HG02840 (cell line): ENCODE measurements at regions not wholly inside any gene's neighbourhood (a gene's known extent, or its start where the extent isn't known, plus 50 kb on each side); places are given as distances from the start of the nearest gene placed in this dataset.
"Not testable (repeated sequence)": the region's sequence is repeated elsewhere in the genome, so short reads cannot be mapped to it uniquely, and the experiment has no call there.

Experiments used
- ATAC-seq: cut with Tn5 transposase; IDR thresholded peaks from one replicate; pipeline ENCODE4 v1.9.1; 2021; ENCODE audit warnings: mild to moderate bottlenecking, moderate library complexity, moderate number of reproducible peaks; ENCODE audit not compliant: unreplicated experiment, low FRiP score

GRCh38 chr14:87043667-87044200 lies 949.2 kb downstream of the GALC start:
- ATAC-seq = no peak

GRCh38 chr14:87042354-87042753 lies 950.6 kb downstream of the GALC start:
- no peak for ATAC-seq

DNA sequence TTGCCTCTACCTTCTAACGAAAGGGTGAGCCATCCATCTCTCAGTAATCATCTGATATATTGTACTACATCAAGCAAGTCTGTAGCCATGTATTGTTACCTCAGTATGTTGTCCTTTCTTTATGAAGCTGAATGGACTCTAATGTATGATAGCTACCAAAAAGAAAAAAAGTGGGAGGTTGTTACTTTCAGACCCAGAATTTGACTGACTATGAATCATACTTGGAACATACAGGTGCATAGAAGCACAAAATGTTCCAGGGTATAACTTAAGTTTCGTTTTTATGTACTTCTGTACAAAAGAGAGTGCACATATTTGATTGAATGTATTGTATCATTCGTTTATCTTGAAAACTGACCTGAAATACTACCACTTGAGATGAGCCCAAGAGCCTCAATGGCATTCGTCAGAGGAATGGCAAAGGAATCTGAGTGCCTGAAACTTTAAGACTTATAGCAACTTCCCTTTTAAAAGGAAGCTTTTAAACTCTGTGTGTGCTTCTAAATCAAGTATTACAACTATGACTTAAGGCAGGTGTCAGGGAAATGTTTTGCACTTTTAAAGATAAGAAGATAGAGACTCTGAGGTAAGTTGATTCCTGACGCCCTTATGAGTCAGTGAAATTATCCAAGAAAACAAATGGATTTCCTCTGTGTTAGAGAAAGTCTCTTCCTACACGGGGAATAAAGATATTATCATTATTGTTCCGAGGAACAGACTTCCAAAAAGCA lies 951.5 kb downstream of the GALC start:
- ATAC-seq = no peak

DNA sequence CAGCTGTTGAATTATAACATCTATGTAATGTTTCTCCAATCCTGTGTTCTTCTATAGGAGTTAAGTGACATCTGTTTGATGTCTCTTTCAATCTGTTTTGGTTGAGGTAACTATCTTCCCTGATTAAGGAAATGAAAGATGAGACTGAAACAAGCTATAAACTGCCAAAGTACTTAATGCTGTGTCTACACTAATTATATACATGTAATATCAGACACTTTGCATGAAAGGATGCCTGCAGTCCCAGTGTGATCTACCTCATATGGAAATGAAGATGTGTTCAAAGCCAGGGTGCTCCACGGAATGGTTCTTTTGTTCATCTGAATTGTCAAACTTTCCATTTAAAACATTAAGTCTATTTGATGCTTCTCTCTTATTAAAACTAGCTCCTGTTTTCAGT lies 958.3 kb downstream of the GALC start:
- ATAC-seq = no peak

DNA sequence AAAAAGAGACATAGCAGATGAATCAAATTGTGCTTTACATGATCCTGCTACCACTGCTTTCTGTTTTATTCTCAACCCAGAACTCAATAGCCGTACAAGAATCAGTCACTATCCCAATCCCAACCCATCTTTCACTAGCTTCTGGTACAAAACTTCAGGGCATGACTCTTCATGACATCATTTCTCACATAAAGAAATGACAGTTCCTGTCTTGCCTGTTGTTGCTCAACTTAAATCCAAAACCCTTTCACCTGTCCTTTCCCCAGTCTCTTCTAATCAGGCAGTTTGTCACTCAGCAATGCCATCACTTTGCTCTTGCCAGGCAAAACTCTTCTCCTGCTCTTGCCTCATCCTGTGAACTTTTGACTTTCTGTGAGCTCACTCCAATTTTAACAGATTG lies 962.8 kb downstream of the GALC start:
- no peak for ATAC-seq

- ATAC-seq = not testable (repeated sequence)
Observed at GRCh38 chr14:87020106-87020505, 972.9 kb downstream of the GALC start.

- ATAC-seq = no peak
Observed at GRCh38 chr14:87018294-87018693, 974.7 kb downstream of the GALC start.

DNA sequence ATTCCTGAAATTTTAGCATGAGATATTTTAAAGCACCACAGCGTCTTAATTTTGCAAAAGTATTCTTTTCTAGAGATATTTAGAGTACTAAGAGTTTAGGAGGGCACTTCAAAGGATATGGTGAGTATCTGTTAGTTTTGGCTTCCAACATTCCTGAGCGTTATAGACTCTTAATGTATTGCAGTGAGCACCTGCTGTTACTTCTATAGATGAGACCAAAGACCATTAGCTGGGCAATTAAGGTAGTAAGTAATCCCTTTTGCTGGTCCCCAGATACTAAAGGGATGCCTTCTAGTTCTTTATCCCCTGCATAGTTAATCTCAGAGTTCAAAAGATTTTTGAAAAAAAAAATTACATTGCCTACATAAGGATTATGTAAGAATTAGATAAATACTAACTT lies 975.6 kb downstream of the GALC start:
- no peak for ATAC-seq

GRCh38 chr14:87014856-87015255 lies 978.1 kb downstream of the GALC start:
- ATAC-seq = no peak

DNA sequence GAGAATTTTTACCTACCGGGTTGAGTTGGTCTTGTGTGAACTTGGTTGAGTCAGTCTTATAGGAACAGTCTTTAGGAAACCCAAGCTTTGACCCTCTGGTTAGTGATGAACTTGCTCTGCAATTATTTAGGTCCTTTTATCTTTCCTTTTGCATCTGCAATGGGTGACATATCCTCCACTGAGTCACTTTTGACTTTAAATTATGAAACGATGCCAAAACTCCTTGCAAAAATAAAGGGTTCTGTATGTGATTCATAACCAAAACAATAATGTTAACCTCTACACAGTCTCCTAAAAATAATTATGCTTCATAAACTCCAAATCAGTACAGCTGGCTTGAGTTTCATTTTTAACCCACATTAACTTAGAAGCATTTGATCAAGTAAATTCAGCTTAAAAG lies 979.4 kb downstream of the GALC start:
- no peak for ATAC-seq

- ATAC-seq = no peak
Observed at GRCh38 chr14:87008965-87009364, 984.0 kb downstream of the GALC start.

- ATAC-seq = no peak
Observed at GRCh38 chr14:87005280-87005679, 987.7 kb downstream of the GALC start.

DNA sequence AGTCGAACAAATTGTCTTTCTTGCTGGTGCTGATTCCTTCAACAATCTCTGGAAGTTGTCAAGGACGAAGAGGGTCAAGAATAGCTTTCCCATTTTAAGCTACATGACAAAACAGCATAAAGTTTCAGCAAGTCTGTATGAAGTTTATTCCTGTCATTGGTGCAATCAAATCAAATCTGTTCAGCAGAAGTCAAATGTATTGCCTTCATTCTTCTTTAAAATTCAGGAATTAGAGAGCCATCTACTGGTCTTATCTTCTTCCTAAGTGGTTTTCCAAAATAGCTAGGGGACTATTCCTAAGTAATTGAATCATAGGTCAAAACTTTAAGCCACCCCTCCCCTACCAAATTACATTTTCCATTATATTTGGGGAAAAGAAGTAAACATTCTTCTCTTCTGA lies 990.2 kb downstream of the GALC start:
- no peak for ATAC-seq

DNA sequence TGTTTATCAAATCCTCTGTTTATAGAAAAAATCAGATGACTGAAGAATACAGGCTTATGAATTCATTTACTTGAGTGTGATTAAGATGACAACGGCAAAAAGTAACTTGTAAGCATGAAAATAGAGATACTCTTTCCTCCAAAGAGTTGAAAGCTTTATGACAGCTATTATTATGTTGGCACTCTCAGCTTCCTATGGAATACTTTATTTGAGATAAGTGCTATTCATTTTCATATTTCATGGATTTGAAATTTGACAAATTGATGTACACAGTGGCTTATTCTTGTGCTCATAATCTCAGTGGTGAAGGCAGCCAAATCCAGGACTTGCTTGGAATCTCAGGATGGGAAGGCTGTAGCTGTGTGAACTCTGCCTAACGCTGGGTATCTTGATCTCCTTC lies 991.6 kb downstream of the GALC start:
- ATAC-seq = no peak

GRCh38 chr14:87000081-87000480 lies 992.9 kb downstream of the GALC start:
- no peak for ATAC-seq

GRCh38 chr14:86999036-86999435 lies 993.9 kb downstream of the GALC start:
- ATAC-seq = no peak

DNA sequence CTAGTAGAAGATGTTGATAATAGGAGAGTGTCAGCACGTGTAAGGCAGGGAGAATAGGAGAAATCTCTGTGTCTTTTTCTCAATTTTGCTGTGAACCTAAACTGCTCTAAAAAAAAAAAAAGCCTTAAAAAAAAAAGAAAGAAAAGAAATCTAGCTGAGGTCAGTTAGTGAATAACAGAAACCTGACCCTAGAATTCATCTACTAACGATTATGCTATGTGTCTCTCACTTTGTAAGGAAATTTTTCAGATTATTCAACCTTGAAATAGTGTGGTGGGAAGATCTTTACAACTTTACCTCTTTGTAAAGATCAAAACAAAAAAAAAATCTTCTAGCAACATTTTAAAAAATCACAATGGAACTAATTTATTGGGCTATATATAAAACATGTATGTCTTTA lies 995.7 kb downstream of the GALC start:
- no peak for ATAC-seq

DNA sequence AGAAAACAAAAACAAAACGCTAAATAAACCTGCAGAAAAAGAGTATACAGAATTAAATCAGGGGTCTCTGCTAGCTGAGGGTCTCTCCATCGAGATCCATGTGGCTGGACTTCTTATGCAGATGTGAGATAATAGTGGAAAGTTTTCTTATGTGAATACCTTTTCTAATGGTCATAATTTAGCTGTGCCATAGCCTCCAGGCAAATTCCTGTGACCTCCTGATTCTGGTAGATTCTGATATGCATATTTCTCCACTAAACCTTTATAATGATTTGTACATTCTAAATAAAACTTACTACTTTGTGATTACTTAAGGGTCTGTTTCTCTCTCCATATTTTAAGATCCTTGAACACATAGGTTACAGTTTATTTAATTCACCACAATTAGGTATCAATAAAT lies 1002.6 kb downstream of the GALC start:
- no peak for ATAC-seq

DNA sequence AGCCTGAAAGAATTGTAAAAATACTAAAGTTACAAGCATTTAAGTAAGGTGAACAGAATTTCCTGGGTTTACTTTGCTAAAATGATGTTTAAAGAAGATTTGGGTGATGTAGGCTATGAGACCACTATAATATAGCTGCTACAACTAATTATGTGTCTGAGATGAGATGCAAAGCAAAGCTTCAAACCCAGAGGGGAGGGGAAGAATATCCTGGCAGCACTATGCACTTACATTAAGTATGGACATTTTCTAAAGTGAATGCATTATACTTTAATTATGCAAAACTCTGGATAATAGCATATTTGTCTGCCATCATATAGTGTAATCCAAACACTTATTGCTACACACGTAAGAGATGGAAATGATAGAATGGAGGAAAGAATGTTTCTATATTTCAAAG lies 1003.7 kb downstream of the GALC start:
- ATAC-seq = no peak

DNA sequence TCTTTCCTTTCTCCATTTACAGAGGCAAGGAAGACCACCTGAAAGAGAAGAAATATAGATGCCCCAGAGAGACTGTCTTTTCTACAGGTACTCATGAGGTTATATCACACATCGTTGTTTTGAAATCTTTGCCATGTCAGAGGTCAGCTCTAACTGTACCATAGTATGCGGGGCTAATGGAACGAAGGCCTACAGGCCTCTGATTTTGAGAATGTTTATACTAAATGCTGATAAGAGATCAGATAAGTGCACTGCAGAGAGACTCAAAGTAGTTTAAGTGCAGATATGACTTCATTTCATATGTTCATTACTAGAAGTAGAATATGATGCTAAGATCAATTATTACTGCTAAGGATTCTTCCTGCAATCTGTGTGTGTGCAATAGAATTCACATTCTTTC lies 1005.0 kb downstream of the GALC start:
- no peak for ATAC-seq

DNA sequence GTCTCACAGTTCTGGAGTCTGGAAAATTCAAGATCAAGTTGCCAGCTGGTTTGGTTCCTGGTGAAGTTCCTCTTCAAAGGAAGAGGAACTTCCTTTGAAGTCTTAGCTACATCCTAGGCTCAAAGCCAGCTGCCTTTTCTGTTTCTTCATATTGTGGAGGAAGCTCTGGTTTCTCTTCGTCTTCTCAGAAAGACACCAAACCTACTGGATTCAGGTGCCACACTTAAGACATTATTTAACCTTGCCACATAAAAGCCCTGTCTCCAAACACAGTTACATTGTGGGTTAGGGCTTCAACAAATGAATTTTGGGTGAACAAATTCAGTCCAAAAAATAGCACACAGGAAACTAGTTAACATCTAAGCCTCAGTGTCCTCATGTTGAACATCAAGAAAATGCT lies 1019.8 kb downstream of the GALC start:
- no peak for ATAC-seq

DNA sequence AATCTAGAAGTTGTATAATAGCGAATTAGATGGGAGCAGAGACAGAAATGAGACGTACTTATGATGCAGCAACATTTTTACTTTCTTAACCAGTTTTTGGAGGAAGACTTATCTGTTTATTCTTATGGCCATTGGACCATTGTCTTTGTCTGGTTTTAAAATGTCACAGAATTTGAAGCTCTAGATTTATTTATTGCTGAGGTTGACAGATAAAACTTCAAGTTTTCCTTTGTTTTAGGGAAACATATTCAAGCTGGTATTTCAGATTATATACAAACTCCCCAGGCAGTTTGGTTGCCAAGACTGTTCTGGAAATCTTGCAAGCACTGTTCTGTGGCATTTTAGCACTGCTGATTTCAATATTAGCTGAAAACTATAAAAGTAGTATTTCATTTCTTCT lies 1021.7 kb downstream of the GALC start:
- no peak for ATAC-seq
